ENCODE measurements at regions not wholly inside any gene's neighbourhood (a gene's known extent, or its start where the extent isn't known, plus 50 kb on each side); places are given as distances from the start of the nearest gene placed in this dataset.
"Not testable (repeated sequence)": the region's sequence is repeated elsewhere in the genome, so short reads cannot be mapped to it uniquely, and the experiment has no call there.

GRCh38 chrX:3817480-3817879 is 104.0 kb upstream of the PRKX start:
- DNase-seq = not testable (repeated sequence)

- DNase-seq = peak; percentile 48
Measured at GRCh38 chrX:3815896-3816664, 102.6 kb upstream of the PRKX start.

- DNase-seq = peak; percentile 59
Measured at GRCh38 chrX:3811331-3812311, 98.2 kb upstream of the PRKX start.

- DNase-seq = no peak
Measured at GRCh38 chrX:3807906-3808305, 94.5 kb upstream of the PRKX start.

DNA sequence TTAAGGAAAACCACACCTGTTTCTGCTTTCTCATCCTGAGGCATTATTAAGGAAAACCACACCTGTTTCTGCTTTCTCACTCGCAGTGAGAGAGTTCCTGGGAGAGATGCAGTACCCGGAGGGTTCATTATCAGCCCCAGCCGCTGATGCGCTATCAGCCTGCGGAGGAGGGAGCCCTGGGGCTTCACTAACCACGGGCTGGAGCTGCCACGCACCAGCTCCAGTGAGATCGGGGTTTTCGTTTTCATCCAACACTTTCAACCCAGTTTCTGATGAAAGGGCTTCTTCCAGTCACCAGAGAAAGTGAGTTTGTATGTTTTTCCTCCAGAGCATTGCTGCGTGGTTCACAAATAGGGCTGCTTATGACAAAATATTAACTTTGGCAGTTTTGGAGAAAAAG is 93.2 kb upstream of the PRKX start:
- DNase-seq = no peak

DNA sequence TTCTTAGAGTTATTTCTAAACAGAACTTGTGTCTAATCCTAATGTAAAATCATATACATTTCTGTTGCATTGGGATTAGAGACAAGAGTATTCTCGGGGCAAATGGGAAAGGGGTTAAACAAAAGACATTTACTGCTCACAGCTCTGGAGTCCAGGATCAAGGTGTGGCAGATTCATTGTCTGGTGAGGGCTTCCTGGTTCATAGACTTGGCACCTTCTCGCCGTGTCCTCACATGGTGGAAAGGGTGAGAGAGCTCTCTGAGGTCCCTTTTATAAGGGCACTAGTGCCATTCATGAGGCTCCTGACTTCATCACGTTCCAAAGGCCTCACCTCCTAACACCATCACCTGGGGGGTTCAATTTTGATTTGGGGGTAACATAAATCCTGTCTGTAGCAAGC is 90.3 kb upstream of the PRKX start:
- no peak for DNase-seq

- DNase-seq = no peak
Measured at GRCh38 chrX:3803305-3803704, 89.9 kb upstream of the PRKX start.

- not testable (repeated sequence) for DNase-seq
Measured at GRCh38 chrX:3795411-3795810, 82.0 kb upstream of the PRKX start.

GRCh38 chrX:3791449-3791848 is 78.0 kb upstream of the PRKX start:
- DNase-seq = no peak

DNA sequence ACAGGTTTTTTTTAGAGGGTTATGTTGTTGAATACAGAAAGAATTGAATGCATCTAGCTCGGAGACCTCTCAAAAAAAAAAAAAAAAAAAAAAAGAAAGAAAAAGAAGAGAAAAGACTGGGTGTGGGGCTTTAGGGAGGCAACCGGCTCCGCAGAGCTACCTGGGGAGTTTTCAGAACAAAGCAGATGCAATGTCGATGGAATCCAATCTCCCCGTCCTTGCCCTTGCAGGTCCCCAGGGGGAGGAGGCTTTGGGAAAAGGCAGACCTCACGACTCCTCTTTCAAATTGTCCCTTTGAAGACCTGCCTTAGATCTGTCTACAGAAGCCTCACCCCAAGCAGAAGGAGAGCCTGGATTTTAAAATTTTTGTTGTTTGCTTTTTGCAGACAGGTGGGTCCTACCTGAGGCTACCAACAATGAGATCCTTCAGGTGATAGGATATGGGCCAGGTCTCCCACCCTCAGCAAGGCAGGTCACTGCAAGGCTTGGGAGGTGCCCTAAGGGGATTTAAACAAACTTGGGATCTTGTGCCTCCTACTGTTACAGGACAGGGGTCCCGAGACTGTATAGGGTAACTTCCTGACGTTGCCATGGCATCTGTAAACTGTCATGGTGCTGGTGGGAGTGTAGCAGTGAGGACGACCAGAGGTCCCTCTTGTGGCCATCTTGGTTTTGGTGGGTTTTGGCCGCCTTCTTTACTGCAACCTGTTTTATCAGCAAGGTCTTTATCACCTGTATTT is 75.2 kb upstream of the PRKX start:
- DNase-seq = no peak

- no peak for DNase-seq
Measured at GRCh38 chrX:3787856-3788255, 74.4 kb upstream of the PRKX start.

- not testable (repeated sequence) for DNase-seq
Measured at GRCh38 chrX:3785822-3786221, 72.4 kb upstream of the PRKX start.

GRCh38 chrX:3780564-3780963 is 67.1 kb upstream of the PRKX start:
- no peak for DNase-seq

- DNase-seq = no peak
Measured at GRCh38 chrX:3779546-3779945, 66.1 kb upstream of the PRKX start.

GRCh38 chrX:3777416-3777815 is 64.0 kb upstream of the PRKX start:
- DNase-seq = no peak

DNA sequence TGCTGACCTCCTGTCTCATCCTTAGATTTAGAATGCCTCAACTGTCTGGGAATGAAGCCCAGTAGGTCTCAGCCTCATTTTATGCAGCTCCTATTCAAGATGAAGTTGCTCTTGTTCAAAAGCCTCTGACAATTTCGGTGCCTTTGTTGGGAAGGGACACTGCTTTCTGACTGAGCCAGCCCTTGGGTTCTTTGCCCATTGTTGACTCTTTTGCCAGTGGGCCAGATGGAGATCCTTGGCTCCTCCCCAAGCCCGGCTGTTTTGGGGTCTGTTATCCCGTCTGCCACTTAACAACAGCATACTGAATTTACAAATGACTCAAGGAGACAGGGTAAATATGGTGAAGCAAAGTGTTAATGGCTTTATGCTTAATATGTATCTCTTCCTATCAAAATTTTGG is 58.3 kb upstream of the PRKX start:
- no peak for DNase-seq

DNA sequence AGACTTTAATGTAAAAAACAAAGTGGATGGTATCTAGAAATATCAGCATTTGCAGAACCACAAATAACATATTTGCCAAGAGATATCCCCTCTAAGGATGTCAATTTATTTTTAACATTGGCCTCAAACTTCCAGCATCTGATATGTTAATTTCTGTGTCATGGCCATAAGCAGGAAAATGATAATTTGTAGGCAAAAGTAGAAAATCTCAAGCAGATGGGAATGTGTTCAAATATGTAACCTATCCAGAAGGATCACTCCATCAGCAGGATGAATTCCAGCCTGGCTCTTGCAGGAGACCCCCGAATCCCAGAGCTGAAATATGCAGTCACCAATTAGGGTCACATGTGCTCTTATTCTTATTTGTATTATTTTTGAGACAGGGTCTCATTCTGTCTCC is 55.4 kb upstream of the PRKX start:
- no peak for DNase-seq

Data from RPMI8226 (cell line).